Pons (tissue), 1 donor: ENCODE measurements at regions not wholly inside any gene's neighbourhood (a gene's known extent, or its start where the extent isn't known, plus 50 kb on each side); places are given as distances from the start of the nearest gene placed in this dataset.

Experiments
- DNase-seq: peaks from one replicate; pipeline ENCODE4 v3.0.0-alpha.2; 2016; ENCODE audit warnings: low spot score

DNA sequence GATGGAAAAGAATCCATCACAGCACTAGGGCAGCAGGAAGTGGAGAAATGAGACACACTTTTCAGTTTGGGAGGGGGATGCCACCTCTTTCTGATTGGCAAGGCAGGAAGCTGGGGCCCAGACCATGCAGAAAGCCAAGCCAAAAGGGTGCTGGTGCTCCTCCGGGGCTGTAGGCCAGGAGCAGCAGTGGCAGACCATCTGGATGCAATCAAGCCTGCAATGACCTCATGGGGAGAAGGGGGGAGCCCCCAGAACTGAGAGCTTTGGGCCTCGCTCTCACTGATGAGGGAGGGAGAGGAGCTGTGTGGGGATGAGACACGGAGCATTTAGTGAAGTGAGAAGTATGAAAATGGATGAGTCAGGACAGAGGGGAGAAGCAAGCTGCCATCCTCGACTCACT, 141.3 kb upstream of the NALF2 start:
- no peak for DNase-seq

DNA sequence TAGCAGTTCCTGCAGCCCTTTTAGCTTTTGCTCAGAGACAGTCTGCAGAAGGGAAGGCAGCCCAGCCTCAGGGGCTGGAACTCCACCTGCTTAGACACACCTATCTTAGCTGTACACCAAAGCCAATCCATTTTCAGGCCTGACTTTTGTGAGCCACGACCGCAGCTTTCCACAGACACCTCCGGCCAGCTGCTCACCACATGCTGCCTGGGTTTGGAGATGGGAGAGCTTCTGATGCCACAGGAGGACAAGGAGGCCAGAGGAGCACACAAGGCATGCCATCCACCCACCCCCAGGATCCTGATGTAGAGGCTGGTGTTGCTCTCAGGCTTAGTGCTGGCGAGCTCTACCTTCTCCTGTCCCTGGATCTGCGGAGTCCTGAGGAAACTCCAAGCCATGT, 141.8 kb upstream of the NALF2 start:
- no peak for DNase-seq

DNA sequence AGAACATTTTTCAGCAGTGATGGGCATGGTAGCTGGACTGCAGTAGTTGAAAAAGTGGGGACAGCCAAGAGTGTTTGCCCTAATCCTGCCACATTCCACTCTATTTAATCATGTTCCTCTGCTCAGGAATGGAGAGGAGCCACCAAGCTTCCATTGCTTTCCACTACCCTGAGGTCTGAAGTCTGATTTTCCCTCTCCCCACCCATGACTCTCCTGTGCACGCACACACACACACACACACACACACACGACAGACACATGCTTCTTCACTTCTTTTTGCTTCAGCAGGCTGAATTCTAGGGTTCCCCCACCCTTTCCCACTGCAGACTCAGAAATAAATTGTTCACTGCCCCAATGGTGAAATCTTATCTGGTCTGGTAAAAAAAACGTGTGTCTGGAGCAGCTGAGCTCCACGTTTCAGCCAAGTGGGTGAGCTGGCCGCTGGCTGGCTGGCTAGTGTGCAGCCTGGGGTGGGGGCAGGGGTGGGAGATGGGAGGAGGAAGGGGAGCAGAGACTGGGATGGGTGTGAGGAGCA, 142.7 kb upstream of the NALF2 start:
- DNase-seq, result no peak

DNA sequence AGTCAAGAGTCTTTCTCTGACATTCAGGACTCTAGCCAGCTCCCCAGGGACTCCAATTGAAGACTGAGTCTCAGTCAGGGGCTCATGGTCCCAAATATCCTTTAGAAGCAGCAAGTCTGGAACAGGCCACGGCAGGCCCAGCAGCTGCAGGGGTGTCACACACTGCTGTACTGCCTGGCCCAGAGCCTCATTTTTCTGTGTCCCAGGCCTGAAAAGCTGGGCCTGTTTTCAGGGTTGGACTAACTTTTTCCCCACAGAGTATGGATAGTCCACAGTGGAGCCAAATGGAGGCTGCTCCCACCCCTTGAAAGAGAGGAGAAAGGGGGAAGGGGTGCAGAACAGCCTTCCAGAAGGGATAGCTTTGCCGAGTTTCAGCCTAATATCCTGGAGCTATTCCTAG, 146.8 kb upstream of the NALF2 start:
- no peak for DNase-seq

DNA sequence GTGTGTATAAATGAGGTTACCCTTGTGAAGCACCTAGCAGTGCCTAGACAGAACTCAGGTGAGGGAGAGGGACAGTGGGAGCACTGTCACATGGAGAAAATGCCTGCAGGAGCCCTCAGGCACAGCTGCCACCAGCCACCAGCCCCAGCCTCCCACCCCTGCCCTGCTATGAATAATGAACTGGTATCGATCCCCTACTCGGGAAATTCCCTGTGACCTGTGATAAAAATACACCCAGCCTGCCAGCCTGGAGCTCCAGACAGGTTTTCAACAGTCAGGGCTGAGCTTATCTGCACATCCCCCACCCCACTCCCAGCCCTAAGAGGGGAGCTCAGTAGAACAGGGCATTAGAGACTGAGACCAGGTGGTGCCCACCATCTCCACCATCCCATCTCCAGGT, 159.6 kb upstream of the PJA1 start:
- no peak for DNase-seq

DNA sequence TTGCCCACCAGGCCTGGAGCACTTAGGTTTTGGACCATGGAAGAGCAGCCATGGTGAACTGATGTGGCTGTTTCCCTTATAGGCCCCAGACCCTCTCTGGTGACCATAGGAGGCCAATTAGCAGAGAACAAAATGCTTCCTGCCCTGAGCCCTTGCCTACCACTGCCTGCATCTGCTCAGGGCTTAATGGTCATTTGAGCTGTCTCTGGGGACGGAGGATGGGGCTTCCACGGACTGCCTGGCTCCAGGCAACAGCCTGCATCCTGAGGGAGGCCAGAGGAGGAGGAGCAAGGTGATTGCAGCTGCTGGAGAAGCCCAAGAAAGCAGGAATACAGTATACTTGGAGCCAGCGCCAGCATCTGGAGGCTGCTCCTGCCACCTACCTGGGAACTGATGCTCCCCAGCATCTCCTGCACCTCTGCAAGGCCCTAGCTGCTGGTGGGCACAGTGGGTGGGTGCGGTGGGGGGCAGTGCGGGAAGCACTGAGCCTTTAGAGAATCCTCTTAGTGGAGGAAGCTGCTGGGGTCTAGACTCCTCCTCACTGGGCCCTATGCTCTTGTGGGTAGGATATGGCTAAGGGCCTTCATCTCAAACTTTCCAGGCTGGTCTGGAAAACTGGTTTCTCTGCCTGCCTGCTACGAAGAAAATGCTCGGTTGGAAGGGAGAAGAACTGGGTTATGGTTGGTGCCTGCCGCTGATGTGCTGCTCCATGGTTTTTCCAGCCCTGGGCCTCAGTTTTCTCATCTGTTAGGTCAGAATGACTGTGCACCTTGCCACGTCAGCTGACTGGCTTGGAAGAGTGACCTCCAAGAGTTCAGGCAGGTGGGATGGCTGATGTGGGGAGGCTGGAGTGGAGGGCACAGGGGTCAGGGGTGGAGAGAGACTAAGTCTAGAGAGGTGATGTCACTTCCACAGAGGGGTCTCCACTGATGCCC, 158.8 kb upstream of the PJA1 start:
- DNase-seq, result no peak

DNA sequence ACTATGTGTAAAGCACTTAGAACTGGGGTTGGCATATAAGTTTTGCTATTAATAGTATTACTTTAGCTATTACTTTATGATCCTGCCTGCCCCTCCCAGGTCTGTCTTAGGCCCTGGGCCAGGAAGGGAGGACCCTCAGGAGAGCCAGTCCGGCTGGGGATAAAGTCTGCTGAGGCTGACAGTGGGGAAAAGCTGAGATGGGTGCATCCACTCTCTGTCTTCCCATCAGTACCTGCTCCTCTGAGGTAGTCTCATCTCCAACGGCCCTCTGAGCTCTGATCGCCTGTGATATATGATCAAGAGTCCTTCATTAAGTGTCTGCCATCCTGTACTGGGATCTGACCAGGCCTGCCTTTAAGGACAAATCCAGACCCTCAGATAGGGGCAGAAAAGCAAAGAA, 156.5 kb upstream of the PJA1 start:
- DNase-seq, result no peak

DNA sequence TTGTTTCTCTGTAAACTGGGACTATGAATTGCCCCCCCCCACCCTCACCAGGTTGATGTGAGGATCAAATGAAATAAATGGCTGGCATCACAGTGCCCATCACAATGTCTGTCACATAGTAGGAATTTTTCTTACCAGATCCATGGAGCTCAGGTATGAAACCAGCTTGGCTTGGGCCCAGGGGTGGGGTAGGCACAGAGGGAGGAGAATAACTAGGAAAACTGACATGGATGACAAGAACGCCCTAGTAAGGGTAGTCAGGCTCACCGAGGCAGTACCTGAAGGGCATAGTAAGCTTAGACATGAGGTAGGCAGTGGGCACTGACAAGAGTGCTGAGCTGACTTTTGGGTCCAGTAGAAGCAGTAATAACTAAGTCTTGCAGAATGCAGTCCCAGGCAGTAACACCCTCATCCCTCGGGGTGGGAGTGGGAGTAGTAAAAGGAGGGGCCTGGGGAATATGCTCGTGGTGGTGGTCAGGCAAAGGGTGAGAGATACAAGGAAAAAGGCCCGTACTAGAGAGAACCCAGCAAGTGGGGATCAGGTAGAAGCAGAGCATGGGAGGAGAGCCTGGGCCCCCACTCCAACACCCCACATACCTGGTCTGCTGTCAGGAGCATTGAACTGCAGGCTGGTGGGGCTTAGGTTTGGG, 155.9 kb upstream of the PJA1 start:
- no peak for DNase-seq

DNA sequence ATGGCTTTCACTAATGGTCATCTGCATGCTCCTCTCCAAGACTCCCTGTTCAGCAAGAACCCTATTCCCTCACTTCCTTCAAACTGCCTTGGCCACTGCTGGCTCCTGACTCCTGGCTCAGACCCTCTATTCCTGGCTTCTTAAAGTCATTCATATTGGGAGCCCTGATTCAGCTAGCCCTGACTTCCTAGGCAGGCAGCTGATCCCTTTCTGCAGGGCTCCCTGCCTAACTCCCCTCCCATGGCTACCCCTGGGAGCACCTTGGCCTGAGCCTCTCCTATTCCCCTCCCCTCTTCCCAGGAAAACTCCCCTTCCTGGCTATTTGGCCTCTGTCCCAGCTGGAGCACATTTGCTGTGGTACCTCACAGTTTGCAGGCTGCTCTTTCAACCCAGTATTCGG, 154.9 kb upstream of the PJA1 start:
- DNase-seq, result no peak

DNA sequence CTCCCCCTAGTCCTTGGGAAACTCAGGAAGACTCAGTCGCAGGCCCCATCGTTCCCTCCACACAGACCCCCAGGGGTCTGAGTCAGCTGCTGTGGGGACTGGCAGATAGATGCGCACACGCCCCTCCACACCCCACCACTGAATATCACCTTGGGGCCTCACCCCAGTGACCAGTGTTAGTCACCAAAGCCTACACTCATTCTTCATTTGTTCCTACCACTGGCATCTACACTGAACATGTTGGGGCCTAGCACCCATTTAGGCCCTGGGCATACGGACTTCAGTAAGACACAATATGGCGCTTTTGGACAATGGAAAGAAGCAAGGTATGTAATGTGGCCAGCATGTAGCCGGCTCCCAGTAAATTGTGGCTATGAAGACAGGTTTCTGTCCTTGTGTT, 154.1 kb upstream of the PJA1 start:
- no peak for DNase-seq

DNA sequence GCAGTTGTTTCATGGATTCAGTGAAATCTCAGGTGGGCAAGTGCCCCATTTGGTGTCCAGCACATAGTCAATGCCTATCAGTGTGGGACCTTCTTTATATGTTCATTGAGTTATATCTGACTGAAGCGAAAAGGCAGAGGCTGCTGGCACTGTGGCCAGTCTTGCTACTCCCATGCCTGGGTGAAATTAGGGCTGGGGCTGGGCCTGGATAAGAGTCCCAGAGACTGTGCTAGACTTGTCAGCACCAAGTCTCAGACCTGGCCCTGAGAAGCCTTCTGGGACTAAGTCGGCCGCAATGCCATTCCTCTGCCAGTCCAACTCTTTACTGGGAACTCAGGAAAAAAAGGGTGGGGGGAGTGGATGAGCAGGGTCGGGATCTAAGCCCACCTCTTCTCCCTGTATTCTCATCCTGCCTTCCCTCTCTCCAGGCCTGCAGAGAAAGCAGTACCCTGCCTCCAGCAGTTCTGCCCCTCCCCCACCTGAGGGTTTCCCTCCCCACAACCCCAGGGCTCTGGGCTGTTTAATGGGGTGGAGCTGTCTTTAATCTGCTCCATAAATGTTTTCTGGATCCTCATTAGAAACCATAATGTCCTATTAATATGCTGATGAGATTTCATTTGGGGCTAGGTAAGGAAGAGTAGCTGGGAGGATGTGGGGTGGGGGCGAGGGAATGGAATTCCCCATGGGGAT, 153.5 kb upstream of the PJA1 start:
- DNase-seq, result no peak

DNA sequence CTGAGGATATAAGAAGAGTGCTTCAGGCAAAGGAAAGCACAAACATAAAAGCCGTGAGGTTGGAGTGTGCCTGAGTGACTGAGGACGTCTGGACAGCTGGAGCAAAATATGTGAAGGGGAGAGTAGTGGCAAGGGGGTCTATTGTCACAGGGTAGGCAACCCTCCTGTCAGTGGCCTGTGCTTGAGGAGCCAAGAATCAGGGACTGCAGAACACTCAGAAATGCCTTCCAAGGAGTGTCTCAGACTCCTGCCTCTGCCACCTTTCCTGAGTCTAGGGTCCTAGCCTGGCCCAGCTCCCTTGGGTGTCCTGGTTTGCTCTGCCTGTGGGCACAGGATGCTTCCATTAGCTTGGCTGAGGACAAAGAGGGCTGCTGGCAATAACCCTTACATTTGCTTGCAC, 152.5 kb upstream of the PJA1 start:
- DNase-seq, result no peak

DNA sequence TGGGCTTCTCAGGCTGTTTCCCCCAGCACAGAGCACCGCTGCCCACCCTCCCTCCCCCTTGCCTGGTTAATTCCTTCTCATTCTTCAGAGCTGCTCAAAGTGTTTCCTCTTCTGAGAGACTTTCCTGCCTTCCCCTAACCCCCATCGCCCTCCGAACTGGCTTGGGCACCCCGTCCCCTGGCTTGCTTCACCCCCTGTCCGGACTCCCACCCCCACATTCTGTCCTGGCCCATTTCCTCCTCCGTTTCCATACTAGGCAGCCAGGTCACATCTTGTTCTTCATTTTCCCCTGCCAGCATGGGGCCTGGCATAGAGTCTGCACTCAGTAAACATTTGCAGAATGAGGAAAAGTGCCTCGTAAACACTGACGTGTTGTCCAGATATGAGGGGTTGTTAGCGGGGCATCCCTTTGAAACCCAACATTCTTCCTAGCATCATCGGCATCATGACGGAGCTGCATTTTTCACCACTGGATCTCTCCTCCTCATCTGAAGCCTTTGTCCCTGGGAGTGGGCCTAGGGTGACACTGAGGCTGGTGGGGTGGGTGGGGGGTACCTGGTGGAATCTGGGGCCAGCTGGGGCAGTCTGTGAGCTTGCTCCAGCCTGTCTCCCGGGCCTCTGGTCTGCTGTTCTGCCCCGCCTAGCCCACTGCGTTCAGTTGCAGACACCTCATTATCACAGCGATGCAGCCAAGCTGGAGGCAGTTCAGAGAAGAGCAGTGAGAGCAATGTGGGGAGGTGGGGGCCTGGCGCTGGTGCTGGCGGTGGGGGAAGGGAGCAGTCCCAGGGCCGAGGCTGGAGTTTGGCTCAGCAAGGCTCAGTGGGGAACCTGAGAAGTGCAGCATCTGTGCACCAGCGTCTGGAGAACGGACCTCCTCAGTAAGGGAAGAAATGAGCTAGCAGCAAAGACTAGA, 149.4 kb upstream of the PJA1 start:
- no peak for DNase-seq

DNA sequence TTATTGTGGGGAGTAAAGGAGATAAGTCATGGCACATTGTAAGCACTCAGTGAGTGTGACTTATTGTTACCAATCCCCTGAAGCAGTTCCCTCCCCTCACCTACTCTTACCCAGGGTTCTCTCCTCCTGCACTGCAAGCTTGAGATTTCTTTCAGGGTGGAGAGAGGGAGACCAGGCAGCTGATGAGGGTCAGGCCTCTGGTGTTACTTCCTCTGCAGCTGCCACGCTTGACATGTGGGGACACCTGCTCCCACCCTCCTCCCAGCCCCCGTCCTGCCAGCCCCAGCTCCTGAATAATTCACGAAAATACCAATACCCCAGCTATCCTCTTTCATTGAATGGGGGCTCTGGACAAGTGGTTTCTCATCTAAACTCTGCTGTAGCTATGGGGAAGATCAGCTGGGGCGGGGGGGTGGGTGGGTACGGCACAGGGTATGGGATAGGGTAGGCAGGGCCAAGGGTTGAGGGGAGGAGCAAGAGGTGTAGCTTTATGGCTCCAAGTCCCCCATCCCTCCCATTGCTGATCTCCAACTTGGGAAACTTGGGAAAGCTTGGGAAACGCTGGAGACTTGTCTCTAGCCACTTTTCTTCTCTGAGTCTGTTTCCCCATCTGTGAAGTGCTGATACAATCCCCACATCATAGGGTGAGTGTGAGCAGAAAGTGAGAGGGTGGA, 148.5 kb upstream of the PJA1 start:
- DNase-seq, result no peak

DNA sequence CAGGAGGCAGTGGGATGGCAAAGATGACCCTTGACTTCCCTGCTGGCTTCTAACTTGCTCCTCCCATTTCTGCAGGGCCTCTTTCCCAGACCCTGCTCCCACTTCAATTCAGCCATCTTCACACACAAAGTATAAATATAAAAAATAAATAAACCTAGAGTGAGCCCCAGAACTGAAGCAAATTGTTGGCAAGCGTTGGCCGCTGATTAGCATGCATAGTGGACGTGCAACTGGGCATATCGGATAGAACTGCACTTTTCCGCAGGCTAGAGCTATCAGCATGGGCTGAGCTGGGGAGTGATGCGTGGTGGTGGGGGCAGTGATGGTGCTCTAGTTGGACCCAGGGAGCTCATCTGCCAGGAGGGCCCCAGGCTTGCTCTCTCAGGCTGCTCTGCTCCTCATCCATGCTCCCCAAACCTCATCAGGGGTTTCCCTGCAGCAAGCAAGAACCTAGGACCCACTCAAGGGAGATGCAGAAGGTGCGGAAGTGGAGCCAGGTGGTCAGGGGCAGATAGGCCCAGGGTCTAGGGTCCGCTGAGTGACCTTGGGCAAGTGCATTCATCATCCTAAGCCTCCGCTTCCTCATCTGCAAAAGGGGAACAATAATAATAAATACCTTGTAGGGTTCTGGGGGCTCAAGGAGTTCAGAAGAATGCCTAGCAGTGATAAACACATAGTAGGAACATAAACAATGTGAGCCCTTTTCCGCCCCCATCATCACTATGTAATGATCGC, 146.8 kb upstream of the PJA1 start:
- no peak for DNase-seq

DNA sequence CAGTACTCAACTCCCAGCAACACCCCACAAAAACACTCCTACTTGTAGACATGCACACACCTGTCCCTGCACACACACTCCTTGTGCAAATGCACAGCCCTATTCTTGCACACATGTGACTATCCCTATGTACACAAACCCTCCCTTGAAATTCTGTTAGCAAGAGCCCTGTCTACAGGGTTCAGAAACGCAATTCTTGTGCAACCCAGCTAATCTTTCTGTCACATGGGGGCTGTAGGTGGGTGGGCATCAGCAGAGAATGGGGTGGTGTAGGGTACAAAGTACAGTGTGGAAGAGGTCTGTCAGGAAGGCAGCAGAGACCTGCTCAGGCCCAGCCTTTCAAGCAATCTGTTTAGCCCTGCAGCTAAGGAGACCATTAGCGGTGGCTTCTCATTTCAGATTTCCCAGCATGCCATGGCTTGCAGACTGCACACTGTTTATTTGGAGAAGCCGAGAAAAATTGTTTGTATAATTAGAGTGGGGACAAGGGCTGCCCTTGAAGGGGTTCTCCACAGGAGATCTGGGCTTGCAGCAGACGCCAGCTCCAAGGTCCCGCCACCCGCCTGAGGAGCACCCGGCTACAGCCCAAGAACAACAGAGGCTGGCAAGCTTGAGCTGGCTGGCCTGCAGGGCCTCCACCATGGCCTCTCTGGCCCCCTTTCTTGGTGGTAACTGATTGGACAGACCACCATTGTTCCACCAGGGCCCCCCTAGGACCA, 144.0 kb upstream of the PJA1 start:
- DNase-seq, result no peak

DNA sequence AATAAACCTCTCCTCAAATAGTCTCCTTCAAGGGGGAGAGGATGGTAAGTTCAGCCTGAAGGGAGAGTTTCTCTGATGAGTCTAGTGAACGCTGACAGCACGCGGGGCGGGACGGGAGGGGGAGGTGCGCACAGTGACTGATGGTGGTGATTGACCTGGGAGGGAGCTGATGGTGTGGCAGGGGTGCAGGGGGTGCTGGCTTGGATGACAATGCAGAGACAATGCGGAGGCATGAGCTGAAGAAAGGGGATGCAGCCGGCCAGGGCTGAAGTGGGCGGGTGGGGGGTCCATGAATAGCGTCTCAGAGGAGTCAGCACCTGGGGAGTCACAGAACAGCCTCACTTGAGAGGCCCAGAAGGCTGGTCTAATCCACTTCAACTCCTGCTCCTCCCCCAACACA, 142.5 kb upstream of the PJA1 start:
- no peak for DNase-seq

DNA sequence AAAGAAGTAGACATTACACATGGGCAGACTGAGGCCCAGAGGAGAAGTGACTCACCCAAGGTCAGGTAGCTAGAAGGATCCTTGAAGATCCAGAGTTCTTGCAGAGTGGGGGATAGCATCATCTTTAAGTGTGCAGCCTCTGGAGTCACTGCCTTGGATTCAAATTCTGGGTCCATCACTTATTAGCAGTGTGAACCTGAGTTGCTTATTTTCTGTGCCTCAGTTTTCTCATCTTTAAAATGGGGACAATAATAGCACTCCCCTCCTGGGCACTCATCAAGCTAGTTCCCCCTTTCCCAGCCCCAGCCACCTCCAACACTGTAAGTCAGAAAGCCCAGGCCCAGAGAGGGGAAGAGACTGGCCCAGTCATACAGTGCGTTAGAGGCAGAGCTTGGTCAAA, 141.8 kb upstream of the PJA1 start:
- no peak for DNase-seq

DNA sequence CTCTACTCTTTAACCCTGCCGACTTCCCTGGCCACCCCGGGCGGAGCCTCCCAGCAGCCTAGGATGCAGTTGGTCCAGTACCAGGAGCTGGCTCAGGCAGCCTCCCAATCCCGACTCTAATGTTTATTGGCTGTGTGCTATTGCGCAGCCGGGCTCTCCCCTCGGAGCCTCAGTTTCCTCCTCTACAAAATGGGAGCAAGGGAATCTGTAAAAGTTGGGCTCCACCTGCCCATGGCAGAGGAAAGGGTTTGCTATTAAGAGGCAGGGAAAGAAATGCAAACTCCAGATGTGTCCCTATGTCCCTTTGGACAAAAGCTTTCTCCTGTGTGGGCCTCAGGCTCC, 140.8 kb upstream of the PJA1 start:
- DNase-seq, result no peak
